LNCAP (cell line): ENCODE measurements at regions not wholly inside any gene's neighbourhood (a gene's known extent, or its start where the extent isn't known, plus 50 kb on each side); places are given as distances from the start of the nearest gene placed in this dataset.

ENCODE experiments used
- CTCF ChIP-seq: fragments of 450-650 bp; IDR thresholded peaks from 2 replicates; pipeline ENCODE4 v1.5.1; 2017; ENCODE audit warnings: mild to moderate bottlenecking

- no peak for TF ChIP-seq CTCF
Measured at GRCh38 chr3:30547716-30548115, 58.7 kb upstream of the TGFBR2 start.

- TF ChIP-seq CTCF = no peak
Measured at GRCh38 chr3:30548600-30548999, 57.8 kb upstream of the TGFBR2 start.

DNA sequence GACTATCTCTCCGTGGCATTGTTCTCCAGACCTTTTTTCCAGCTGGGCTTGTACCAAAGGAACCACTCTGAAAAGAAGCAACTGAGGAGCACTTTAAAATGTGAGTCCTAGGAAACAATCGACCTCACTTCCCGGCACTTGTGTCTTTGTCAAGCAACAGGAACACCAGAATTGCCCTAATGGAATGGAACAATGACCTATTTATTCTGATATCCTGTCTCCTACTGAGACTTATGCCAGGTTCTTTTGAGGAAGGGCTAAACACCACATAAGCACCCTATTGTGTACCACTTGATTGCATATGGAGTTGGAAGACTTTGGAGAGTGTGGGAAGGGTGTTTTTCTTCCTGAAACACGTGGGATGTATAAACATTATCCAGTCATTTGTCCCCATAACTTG lies 56.8 kb upstream of the TGFBR2 start:
- no peak for TF ChIP-seq CTCF

GRCh38 chr3:30550246-30550645 lies 56.2 kb upstream of the TGFBR2 start:
- TF ChIP-seq CTCF = no peak

DNA sequence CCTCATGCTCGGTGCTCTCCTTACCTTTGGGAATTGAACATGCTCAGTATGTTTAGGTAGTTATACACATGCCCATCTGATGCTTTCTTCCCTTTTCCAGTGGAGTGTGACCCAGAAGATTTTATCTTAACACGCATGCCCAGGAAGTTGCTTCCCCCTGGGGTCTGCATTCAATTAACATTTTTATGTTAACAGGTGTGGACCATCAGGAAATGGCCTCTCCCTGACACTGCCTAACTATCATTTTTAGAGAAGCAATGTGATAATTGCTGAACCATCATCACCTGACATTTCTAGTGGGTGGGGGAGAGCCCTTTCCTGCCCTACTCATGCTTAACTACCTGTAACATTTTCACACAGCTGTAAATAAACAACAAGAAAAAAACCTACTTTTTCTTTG lies 55.1 kb upstream of the TGFBR2 start:
- no peak for TF ChIP-seq CTCF

- no peak for TF ChIP-seq CTCF
Measured at GRCh38 chr3:30551927-30552326, 54.5 kb upstream of the TGFBR2 start.

- TF ChIP-seq CTCF = no peak
Measured at GRCh38 chr3:30553641-30554316, 52.6 kb upstream of the TGFBR2 start.

GRCh38 chr3:30554317-30554690 lies 52.1 kb upstream of the TGFBR2 start:
- no peak for TF ChIP-seq CTCF
